ENCODE measurements at regions not wholly inside any gene's neighbourhood (a gene's known extent, or its start where the extent isn't known, plus 50 kb on each side); places are given as distances from the start of the nearest gene placed in this dataset.

GRCh38 chr18:55024564-55024963 lies 65.3 kb upstream of the CCDC68 start (continued):
- no peak for TF ChIP-seq CBX3 (IDR thresholded peaks at IDR 0.05; ENCODE audit: low read depth)
- TF ChIP-seq SP1 (IDR thresholded peaks at IDR 0.05; ENCODE audit: low read depth): no peak

GRCh38 chr18:55018602-55019001 lies 59.3 kb upstream of the CCDC68 start:
- peaks cover 2 to 5% of the 10 kb centered on the region in 2 experiments; a peak in 1 of 4 replicates for H3K4me1 ChIP-seq (ENCODE audit: control insufficient read depth in 1 of 2, insufficient read depth in 2 of 2, low read length in 2 of 2)
- ATAC-seq (no peak; the same call in 1 of the 2 replicates), DNase-seq (ENCODE audit: low read depth, low spot score) (no peak)
- ChIA-PET CTCF (no interaction called here), RAD21 (ENCODE audit: low non-redundant PET in 1 of 2, low total read pairs in 2 of 2, uncharacterized antibody in 2 of 2, unreplicated experiment in 2 of 2) (no interaction called here), POLR2A (no interaction called here)
- no peaks in the 10 kb centered on the region for H3K9me3 ChIP-seq (ENCODE audit: control insufficient read depth in 1 of 2, insufficient read depth in 1 of 2, low read depth in 1 of 2, low read length in 2 of 2)
- no peaks in the 10 kb centered on the region for H4K20me1 ChIP-seq (ENCODE audit: insufficient read depth)
- H3K4me2 ChIP-seq (ENCODE audit: low read length): no peak overlapping the region
- no TSS peak for BruUV-seq (replicated peaks)
- H2AFZ ChIP-seq (ENCODE audit: low read depth, low read length, poor library complexity, severe bottlenecking): no peak overlapping the region
- H3K9me2 ChIP-seq (ENCODE audit: insufficient read depth): no peaks in the 10 kb centered on the region
- H3K27ac ChIP-seq (ENCODE audit: low read depth, low read length): no peak overlapping the region
- H3K36me3 ChIP-seq (ENCODE audit: control insufficient read depth in 1 of 2, insufficient read depth in 2 of 2, low read length in 2 of 2): no peaks in the 10 kb centered on the region
- no peak overlapping the region for H3K9ac ChIP-seq (ENCODE audit: low read length)
- H3K4me3 ChIP-seq (replicated peaks in 1 of 2; ENCODE audit: low read depth in 1 of 2, low read length in 2 of 2): no peak overlapping the region
- TF ChIP-seq ZBTB33 (IDR thresholded peaks at IDR 0.05; ENCODE audit: extremely low read depth, insufficient replicate concordance, low read length): no peak
- no peak for TF ChIP-seq ELF1 (IDR thresholded peaks at IDR 0.05; ENCODE audit: borderline replicate concordance, low read depth)
- no peak for TF ChIP-seq EGR1 (IDR thresholded peaks at IDR 0.05; ENCODE audit: low read depth)
- TF ChIP-seq RAD21 (IDR thresholded peaks at IDR 0.05; ENCODE audit: low read depth): no peak
- no peak for TF ChIP-seq POLR2AphosphoS5 (IDR thresholded peaks at IDR 0.05; ENCODE audit: low read depth, low read length)
- TF ChIP-seq ATF3 (IDR thresholded peaks at IDR 0.05): no peak
- intact Hi-C loops (cut with micrococcal nuclease): no loop called here
- H3K79me2 ChIP-seq (ENCODE audit: insufficient read depth, low read length): no peaks in the 10 kb centered on the region
- no peaks in the 10 kb centered on the region for H3K27me3 ChIP-seq (ENCODE audit: insufficient read depth, low read length)

Data from HCT116 (cell line).